NCI-H748 (cell line): ENCODE measurements at regions not wholly inside any gene's neighbourhood (a gene's known extent, or its start where the extent isn't known, plus 50 kb on each side); places are given as distances from the start of the nearest gene placed in this dataset.
"Not testable (repeated sequence)": the region's sequence is repeated elsewhere in the genome, so short reads cannot be mapped to it uniquely, and the experiment has no call there.

Experiments
- DNase-seq: peaks from one replicate; lab custom pipeline; 2025; ENCODE audit not compliant: unreplicated experiment; lab: John Stamatoyannopoulos, UW

GRCh38 chr20:48339190-48339985, 488.4 kb downstream of the PREX1 start:
- DNase-seq, result no peak

GRCh38 chr20:48338717-48339116, 489.1 kb downstream of the PREX1 start:
- DNase-seq, result no peak

- DNase-seq, result no peak
Observed at GRCh38 chr20:48336597-48336996, 491.2 kb downstream of the PREX1 start.

- DNase-seq, result no peak
Observed at GRCh38 chr20:48335308-48336050, 492.3 kb downstream of the PREX1 start.

- no peak for DNase-seq
Observed at GRCh38 chr20:48333707-48334106, 494.1 kb downstream of the PREX1 start.

GRCh38 chr20:48332555-48332954, 495.2 kb downstream of the PREX1 start:
- DNase-seq, result no peak

- no peak for DNase-seq
Observed at GRCh38 chr20:48331518-48332286, 496.1 kb downstream of the PREX1 start.

- DNase-seq, result peak; percentile 23
Observed at GRCh38 chr20:48329676-48330664, 497.8 kb downstream of the PREX1 start.

GRCh38 chr20:48329031-48329615, 498.7 kb downstream of the PREX1 start:
- no peak for DNase-seq

GRCh38 chr20:48327848-48328247, 500.0 kb downstream of the PREX1 start:
- not testable (repeated sequence) for DNase-seq

GRCh38 chr20:48326868-48327267, 500.9 kb downstream of the PREX1 start:
- no peak for DNase-seq

GRCh38 chr20:48326434-48326691, 501.4 kb downstream of the PREX1 start:
- no peak for DNase-seq

GRCh38 chr20:48325656-48326433, 502.0 kb downstream of the PREX1 start:
- no peak for DNase-seq

GRCh38 chr20:48324744-48325143, 503.1 kb downstream of the PREX1 start:
- DNase-seq, result no peak

- DNase-seq, result no peak
Observed at GRCh38 chr20:48321271-48321670, 506.5 kb downstream of the PREX1 start.

GRCh38 chr20:48319943-48320584, 507.7 kb downstream of the PREX1 start:
- DNase-seq, result no peak

- no peak for DNase-seq
Observed at GRCh38 chr20:48317578-48317977, 510.2 kb downstream of the PREX1 start.

- DNase-seq, result no peak
Observed at GRCh38 chr20:48314925-48315592, 512.7 kb downstream of the PREX1 start.

- no peak for DNase-seq
Observed at GRCh38 chr20:48313324-48313723, 514.5 kb downstream of the PREX1 start.
